Fibroblast of skin of left biceps (primary cell): ENCODE measurements at regions not wholly inside any gene's neighbourhood (a gene's known extent, or its start where the extent isn't known, plus 50 kb on each side); places are given as distances from the start of the nearest gene placed in this dataset.
"Not testable (repeated sequence)": the region's sequence is repeated elsewhere in the genome, so short reads cannot be mapped to it uniquely, and the experiment has no call there.

Experiments used
- DNase-seq, 2 experiments: peaks; one replicate each; pipeline ENCODE4 v3.0.0-alpha.2; 2013; ENCODE audit warnings: low read depth in 2 of 2

DNA sequence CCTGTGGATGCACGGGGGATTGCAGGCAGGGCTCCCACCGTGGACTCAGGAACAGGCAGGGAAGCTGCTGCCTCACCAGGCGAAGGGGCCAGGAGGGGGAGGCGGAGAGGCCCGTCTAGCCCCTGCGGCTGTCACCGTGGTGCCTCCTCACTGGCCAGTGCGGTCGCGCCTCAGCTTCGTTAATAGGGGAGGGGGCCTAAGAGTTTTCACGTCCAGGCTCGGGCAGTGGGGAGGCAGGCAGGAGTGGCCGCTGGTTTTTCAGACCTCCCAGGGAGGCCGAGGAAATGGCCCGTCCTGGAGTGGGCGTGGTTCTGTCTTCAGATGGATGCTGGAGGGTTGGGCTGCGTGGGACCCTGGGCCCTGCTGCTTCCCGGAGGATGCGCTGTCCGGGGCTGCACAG is 91.1 kb upstream of the B3GAT1 start:
- no peak for DNase-seq

GRCh38 chr11:134502153-134502550 is 90.1 kb upstream of the B3GAT1 start:
- no peak for DNase-seq

DNA sequence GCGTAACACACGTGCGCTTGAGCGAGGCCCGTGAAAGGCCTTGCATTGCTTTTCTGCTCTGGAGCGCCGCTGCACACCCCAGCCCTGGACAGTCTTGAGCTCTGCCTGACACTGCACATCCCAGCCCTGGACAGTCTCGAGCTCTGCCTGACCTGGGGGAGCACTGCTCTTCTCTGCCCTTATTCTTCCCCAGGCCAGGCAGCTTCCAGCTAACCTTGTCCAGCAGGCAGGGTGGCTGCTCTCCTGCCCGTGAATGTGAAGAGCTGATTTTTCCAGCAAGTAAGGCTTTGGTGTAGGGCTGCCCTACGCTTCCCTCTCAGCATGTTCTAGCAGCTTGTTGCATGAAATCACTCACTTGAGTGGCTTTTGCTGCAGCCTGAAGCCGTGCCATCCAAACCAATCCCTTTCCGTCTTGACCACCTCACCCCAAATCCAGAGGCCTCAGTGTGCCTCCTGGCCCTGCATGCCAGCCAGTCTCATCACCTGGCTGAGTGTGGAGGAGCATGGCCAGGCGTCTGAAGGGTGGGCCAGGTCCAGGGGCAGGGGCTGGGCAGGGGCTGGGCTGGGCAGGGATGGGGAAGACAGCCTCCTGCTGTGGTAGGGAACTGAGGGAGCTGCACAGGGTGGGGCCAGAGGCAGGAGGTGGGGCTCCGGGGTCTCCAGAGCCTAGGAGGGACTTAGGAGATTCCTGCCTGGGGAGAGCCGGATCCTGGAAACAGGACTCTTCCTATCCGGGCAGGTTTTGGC is 89.5 kb upstream of the B3GAT1 start:
- DNase-seq = no peak

- no peak for DNase-seq
Observed at GRCh38 chr11:134500621-134501020, 88.6 kb upstream of the B3GAT1 start.

GRCh38 chr11:134499990-134500389 is 87.9 kb upstream of the B3GAT1 start:
- no peak for DNase-seq

- DNase-seq = no peak
Observed at GRCh38 chr11:134498326-134499139, 86.5 kb upstream of the B3GAT1 start.

DNA sequence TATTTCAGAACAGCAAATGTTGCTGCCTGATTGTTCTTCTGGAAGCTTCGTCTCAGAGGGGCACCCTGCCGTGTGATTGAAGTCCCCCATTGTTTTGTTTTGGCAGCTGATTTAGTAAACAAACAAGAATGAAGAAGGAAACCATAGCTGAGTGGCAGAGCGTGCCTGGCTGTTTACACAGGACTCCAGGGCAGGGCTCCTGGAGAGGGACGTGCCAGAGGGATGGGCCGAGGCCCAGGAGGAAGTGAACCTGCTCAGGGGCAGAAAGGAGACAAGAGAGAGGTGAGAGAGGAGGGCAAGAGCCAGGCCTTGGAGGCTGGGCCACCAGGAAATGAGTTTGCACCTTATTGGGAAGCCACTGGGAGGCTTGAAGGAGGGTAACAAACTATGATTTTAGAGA is 85.5 kb upstream of the B3GAT1 start:
- no peak for DNase-seq

DNA sequence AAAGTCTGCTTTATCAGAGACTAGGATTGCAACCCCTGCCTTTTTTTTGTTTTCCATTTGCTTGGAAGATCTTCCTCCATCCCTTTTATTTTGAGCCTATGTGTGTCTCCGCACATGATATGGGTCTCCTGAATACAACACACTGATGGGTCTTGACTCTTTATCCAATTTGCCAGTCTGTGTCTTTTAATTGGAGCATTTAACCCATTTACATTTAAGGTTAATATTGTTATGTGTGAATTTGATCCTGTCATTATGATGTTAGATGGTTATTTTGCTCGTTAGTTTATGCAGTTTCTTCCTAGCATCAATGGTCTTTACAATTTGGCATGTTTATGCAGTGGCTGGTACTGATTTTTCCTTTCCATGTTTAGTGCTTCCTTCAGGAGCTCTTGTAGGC is 84.0 kb upstream of the B3GAT1 start:
- DNase-seq = not testable (repeated sequence)

- not testable (repeated sequence) for DNase-seq
Observed at GRCh38 chr11:134494395-134494794, 82.4 kb upstream of the B3GAT1 start.

GRCh38 chr11:134492411-134492810 is 80.4 kb upstream of the B3GAT1 start:
- DNase-seq = not testable (repeated sequence)

- DNase-seq = no peak
Observed at GRCh38 chr11:134489728-134490127, 77.7 kb upstream of the B3GAT1 start.

- no peak for DNase-seq
Observed at GRCh38 chr11:134488913-134489312, 76.9 kb upstream of the B3GAT1 start.

DNA sequence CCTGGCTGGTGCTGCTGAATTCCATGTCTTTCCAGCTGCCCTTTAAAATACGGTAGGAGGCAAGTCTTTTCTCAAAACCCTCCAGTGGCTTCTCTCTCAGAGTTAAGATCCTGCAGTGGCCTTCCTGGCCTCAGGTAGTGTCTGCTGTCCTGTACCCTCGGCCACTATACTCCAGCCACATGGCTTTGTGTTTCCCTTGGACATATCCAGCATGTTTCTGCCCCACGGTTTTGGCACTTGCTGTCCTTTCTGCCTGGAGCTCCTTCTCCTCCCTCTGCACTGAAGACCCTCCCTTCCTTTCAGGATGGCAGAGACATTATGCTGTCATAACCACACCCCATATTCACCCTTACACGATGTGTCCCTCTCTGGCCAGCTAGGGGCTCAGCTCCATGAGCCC is 76.5 kb upstream of the B3GAT1 start:
- DNase-seq = no peak

- no peak for DNase-seq
Observed at GRCh38 chr11:134487696-134488095, 75.7 kb upstream of the B3GAT1 start.

GRCh38 chr11:134486704-134487103 is 74.7 kb upstream of the B3GAT1 start:
- DNase-seq = no peak

- DNase-seq = no peak
Observed at GRCh38 chr11:134486106-134486505, 74.1 kb upstream of the B3GAT1 start.

DNA sequence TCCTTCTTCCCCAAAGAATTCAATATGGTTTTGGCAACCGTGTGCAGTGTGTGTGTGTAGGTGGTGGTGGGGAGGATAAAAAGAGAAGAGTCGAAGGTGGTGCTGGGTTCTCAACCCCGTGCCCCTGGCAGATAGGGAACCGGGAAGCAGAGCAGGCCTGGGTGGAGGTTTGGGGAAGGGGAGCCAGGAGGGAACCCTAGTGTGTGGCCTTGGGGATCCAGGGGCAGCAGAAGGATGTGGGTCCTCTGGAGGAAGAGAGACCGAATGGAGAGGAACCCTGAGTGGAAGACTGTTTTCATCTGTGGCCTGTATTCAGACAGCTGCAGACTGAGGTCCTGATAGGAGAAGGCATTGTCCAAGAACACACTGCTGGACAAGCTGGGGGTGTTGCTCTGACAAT is 73.3 kb upstream of the B3GAT1 start:
- DNase-seq = no peak

GRCh38 chr11:134483857-134484256 is 71.8 kb upstream of the B3GAT1 start:
- no peak for DNase-seq

GRCh38 chr11:134483291-134483690 is 71.2 kb upstream of the B3GAT1 start:
- DNase-seq = no peak

DNA sequence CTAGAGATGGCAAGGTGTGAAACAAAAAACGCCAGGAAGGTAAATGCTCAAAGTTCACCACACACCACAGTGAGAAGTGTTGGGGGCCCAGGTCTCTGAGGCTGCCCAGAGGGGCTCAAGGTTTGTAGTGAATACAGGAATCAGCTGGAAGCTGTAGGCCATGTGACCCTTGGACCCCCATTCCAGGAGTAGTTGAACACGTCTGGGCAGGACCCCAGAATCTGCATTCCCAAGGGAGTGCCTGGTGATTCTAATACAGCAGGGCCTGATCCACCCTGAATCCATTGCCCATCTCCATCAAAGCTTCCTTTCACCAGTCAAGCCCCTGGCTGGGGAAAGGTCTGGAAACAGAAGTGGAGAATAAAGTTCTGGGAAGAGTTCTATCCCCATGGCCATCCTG is 70.8 kb upstream of the B3GAT1 start:
- no peak for DNase-seq

- DNase-seq = no peak
Observed at GRCh38 chr11:134481933-134482527, 70.0 kb upstream of the B3GAT1 start.

GRCh38 chr11:134481135-134481534 is 69.1 kb upstream of the B3GAT1 start:
- DNase-seq = no peak
